ENCODE measurements at regions not wholly inside any gene's neighbourhood (a gene's known extent, or its start where the extent isn't known, plus 50 kb on each side); places are given as distances from the start of the nearest gene placed in this dataset.

- no peaks in the 10 kb centered on the region for H3K4me1 ChIP-seq (ENCODE audit: insufficient read depth, low read length)
- H3K27ac ChIP-seq (ENCODE audit: extremely low read length, insufficient read depth, low read length): no peak overlapping the region
- CTCF ChIA-PET (ENCODE audit: low intra/inter-chr PET ratio, low total read pairs): no interaction called here
- no peak overlapping the region for H3K4me3 ChIP-seq (replicated peaks in 1 of 3; ENCODE audit: insufficient read depth in 1 of 3, low read depth in 2 of 3, low read length in 3 of 3)
- DNase-seq (ENCODE audit: low spot score) (no peak), FAIRE-seq (no peak), ATAC-seq (no peak)
- TF ChIP-seq ZNF792 (CRISPR knock-in tag; IDR thresholded peaks at IDR 0.05): no peak
- no peak for TF ChIP-seq ZNF3 (CRISPR knock-in tag; IDR thresholded peaks at IDR 0.05)
- TF ChIP-seq, protein P1, sequence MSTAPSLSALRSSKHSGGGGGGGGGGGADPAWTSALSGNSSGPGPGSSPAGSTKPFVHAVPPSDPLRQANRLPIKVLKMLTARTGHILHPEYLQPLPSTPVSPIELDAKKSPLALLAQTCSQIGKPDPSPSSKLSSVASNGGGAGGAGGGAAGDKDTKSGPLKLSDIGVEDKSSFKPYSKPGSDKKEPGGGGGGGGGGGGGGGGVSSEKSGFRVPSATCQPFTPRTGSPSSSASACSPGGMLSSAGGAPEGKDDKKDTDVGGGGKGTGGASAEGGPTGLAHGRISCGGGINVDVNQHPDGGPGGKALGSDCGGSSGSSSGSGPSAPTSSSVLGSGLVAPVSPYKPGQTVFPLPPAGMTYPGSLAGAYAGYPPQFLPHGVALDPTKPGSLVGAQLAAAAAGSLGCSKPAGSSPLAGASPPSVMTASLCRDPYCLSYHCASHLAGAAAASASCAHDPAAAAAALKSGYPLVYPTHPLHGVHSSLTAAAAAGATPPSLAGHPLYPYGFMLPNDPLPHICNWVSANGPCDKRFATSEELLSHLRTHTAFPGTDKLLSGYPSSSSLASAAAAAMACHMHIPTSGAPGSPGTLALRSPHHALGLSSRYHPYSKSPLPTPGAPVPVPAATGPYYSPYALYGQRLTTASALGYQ (CRISPR knock-in tag; IDR thresholded peaks at IDR 0.05): no peak
- no peak overlapping the region for H3K9ac ChIP-seq (ENCODE audit: insufficient read depth, low read depth, low read length)
- BruUV-seq (replicated peaks): no TSS peak
- peaks cover 0 to 4% of the 10 kb centered on the region in 2 experiments; a peak in 1 of 5 replicates for H3K27me3 ChIP-seq (ENCODE audit: control insufficient read depth in 1 of 2, insufficient read depth in 2 of 2, low read length in 2 of 2)
- H3K79me2 ChIP-seq (ENCODE audit: insufficient read depth, low read length): no peaks in the 10 kb centered on the region
- POLR2A ChIA-PET: no interaction called here
- H4K20me1 ChIP-seq (ENCODE audit: insufficient read depth, low read length): no peaks in the 10 kb centered on the region
- no peaks in the 10 kb centered on the region for H3K9me3 ChIP-seq (ENCODE audit: low read length)
- no peaks in the 10 kb centered on the region for H3K36me3 ChIP-seq (replicated peaks in 1 of 2; ENCODE audit: control insufficient read depth in 1 of 2, insufficient read depth in 2 of 2, low read length in 2 of 2)
- WGBS (ENCODE audit: low lambda C conversion rate): 4% methylated on average over 6 of the region's 6 CpGs
- H3K4me2 ChIP-seq (ENCODE audit: low read depth, low read length): no peak overlapping the region
- H2AFZ ChIP-seq (ENCODE audit: low read length): no peak overlapping the region
- intact Hi-C loops (cut with micrococcal nuclease; ENCODE audit: unreplicated experiment): no loop called here
- in situ Hi-C loops (cut with HindIII; ENCODE audit: extremely low pct_ligation_motif_present, low pct_unique_long_range_greater_than_20kb): no loop called here
These were observed 106.4 kb upstream of the SRRM4 start for GRCh38 chr12:118874698-118875548.

DNA sequence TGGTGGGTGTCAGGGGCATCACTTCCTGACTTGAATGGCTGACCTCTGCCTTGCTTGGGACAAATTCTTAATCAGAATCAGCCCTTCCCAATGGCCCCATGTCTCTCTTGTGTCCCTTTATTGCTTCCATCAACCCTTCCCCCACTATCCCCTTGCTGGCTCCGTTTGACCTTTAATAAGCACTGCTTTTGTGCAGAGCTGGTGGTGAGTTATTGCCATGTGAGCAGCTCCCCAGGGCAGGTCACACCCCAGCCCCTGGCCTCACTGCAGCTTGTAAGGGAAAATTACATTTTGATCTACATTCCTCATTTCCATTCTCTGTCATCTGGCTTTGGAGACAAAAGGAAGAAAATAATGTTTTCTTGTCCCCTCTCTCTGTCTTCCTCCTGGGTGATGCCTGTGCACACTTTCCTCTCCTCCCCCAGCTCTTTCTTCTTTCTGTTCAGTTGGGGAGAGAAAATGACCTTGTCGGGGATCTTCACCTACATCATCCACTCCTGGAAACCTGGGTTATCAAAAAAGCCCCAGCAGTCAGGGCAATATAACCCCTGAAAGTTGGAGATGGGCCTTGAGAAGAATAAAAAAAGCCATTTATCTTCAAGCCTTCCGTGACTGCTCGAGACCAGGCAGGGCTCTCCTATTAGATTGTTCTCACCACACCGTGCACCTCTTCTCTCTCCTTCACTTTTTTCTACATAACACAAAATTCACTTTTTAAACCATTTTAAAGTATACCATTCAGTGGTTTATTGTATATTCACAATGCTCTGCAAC lies 100.4 kb upstream of the SRRM4 start:
- H3K27ac ChIP-seq (ENCODE audit: extremely low read length, insufficient read depth, low read length): no peak overlapping the region
- FAIRE-seq (no peak), ATAC-seq (no peak), DNase-seq (ENCODE audit: low spot score) (no peak)
- H4K20me1 ChIP-seq (ENCODE audit: insufficient read depth, low read length): no peaks in the 10 kb centered on the region
- intact Hi-C loops (cut with micrococcal nuclease; ENCODE audit: unreplicated experiment) (no loop called here), in situ Hi-C loops (cut with HindIII; ENCODE audit: extremely low pct_ligation_motif_present, low pct_unique_long_range_greater_than_20kb) (no loop called here)
- no TSS peak for BruUV-seq (replicated peaks)
- ChIA-PET CTCF (ENCODE audit: low intra/inter-chr PET ratio, low total read pairs) (no interaction called here), POLR2A (no interaction called here)
- no peaks in the 10 kb centered on the region for H3K9me3 ChIP-seq (ENCODE audit: low read length)
- no peak overlapping the region for H3K9ac ChIP-seq (ENCODE audit: insufficient read depth, low read depth, low read length)
- no peak overlapping the region for H3K4me2 ChIP-seq (ENCODE audit: low read depth, low read length)
- no peaks in the 10 kb centered on the region for H3K36me3 ChIP-seq (replicated peaks in 1 of 2; ENCODE audit: control insufficient read depth in 1 of 2, insufficient read depth in 2 of 2, low read length in 2 of 2)
- 9% methylated on average over 5 of the region's 5 CpGs for WGBS (ENCODE audit: low lambda C conversion rate)
- H3K4me3 ChIP-seq (replicated peaks in 1 of 3; ENCODE audit: insufficient read depth in 1 of 3, low read depth in 2 of 3, low read length in 3 of 3): no peak overlapping the region
- H3K27me3 ChIP-seq (ENCODE audit: control insufficient read depth in 1 of 2, insufficient read depth in 2 of 2, low read length in 2 of 2): peaks cover 0 to 4% of the 10 kb centered on the region in 2 experiments; a peak in 1 of 5 replicates
- no peaks in the 10 kb centered on the region for H3K4me1 ChIP-seq (ENCODE audit: insufficient read depth, low read length)
- H3K79me2 ChIP-seq (ENCODE audit: insufficient read depth, low read length): no peaks in the 10 kb centered on the region
- no peak overlapping the region for H2AFZ ChIP-seq (ENCODE audit: low read length)
- no peak for TF ChIP-seq IKZF1 (IDR thresholded peaks at IDR 0.05)
- TF ChIP-seq, protein P2, sequence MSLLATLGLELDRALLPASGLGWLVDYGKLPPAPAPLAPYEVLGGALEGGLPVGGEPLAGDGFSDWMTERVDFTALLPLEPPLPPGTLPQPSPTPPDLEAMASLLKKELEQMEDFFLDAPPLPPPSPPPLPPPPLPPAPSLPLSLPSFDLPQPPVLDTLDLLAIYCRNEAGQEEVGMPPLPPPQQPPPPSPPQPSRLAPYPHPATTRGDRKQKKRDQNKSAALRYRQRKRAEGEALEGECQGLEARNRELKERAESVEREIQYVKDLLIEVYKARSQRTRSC (CRISPR knock-in tag; IDR thresholded peaks at IDR 0.05; ENCODE audit: low read depth): no peak
- TF ChIP-seq SRSF4 (IDR thresholded peaks at IDR 0.05; ENCODE audit: low read depth, low read length, poor library complexity, severe bottlenecking): no peak
- TF ChIP-seq MED8 (CRISPR knock-in tag; IDR thresholded peaks at IDR 0.05; ENCODE audit: insufficient replicate concordance): no peak
- TF ChIP-seq MYNN (CRISPR knock-in tag; IDR thresholded peaks at IDR 0.05; ENCODE audit: low read depth): no peak
- TF ChIP-seq, protein P3, sequence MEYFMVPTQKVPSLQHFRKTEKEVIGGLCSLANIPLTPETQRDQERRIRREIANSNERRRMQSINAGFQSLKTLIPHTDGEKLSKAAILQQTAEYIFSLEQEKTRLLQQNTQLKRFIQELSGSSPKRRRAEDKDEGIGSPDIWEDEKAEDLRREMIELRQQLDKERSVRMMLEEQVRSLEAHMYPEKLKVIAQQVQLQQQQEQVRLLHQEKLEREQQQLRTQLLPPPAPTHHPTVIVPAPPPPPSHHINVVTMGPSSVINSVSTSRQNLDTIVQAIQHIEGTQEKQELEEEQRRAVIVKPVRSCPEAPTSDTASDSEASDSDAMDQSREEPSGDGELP (IDR thresholded peaks at IDR 0.05; ENCODE audit: borderline replicate concordance, low read depth): no peak
- no peak for TF ChIP-seq CREM (IDR thresholded peaks at IDR 0.05)
- TF ChIP-seq CREM (CRISPR knock-in tag; IDR thresholded peaks at IDR 0.05): no peak
